Dedifferentiated amniotic fluid mesenchymal stem cell (primary cell): ENCODE measurements at regions not wholly inside any gene's neighbourhood (a gene's known extent, or its start where the extent isn't known, plus 50 kb on each side); places are given as distances from the start of the nearest gene placed in this dataset.

Experiments used
- DNase-seq: peaks from one replicate; pipeline ENCODE4 v3.0.0-alpha.2; 2016; ENCODE audit errors: extremely low spot score

- no peak for DNase-seq
These were observed 100.5 kb upstream of the TMCC3 start for GRCh38 chr12:94750864-94751263.

DNA sequence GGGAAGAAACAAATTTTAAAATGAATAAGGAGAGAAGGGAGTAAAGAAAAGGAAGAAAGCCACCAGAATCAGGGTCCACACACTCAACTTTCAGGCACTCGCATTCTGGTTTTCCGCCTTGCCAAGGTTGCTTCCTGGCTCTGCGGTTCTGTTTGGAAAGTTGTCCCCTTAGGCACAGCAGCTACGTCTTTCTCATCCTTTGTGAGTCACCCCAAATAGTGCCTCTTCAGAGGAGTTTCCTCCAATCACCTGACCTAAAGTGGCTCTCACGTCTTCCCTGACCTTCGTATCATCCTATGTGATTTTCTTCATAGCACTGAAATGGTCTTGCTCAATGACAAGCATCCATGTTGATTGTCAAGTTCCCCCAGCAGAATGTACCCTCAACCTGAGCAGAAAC lies 99.5 kb upstream of the TMCC3 start:
- DNase-seq: no peak

GRCh38 chr12:94749455-94749854 lies 99.1 kb upstream of the TMCC3 start:
- DNase-seq: no peak

- no peak for DNase-seq
These were observed 98.5 kb upstream of the TMCC3 start for GRCh38 chr12:94748726-94749421.

- no peak for DNase-seq
These were observed 95.2 kb upstream of the TMCC3 start for GRCh38 chr12:94745562-94745961.

DNA sequence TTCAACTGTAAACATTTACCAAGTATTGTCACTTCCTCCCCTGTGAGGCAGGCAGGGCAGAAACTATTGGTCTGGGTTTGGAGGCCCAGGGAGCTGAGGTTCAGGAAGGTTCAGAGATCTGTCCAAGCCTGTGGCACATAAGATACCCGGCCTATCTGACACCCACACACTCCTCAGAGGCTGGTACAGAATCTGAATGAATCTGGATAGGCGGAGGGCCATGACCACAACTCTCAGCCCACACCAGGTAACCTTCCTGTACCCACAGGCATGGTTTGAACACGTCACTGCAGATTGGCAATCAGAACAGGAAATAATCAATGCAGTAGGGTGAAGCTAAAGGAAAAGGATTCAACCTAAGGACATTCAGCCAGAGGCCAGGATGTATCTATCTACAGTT lies 92.8 kb upstream of the TMCC3 start:
- DNase-seq: no peak

DNA sequence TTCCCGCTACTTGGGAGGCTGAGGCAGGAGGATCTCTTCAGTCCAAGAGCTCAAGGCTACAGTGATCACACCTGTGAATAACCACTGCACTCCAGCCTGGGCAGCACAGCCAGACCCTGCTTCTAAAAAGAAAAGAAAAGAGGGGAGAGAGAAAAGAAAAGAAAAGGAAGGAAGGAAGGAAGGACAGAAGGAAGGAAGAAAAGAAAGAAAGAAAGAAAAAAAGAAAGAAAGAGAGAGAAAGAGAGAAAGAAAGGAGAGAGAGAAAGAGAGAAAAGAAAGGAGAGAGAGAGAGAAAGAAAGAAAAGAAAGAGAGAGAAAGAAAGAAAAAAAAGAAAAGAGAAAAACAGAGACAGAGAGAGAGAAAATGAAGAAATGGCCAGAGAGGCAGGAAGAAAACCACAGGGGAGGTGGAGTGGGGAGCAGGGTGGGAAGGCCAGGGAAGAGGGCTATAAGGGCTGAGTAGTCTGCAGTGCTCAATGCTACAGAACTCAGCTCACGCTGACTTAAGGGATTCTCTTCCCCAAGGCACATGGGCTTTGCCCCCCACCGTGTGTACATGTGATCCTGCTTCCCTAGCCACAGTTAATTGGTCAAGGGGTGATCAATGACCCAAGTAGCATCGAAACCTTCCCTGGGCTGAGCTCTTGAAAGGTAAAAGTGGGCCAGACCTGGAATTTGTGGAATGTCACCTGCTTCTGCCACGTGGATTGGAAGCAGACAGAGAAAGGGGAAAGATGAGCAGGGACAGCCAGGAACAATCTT lies 90.4 kb upstream of the TMCC3 start:
- no peak for DNase-seq

- DNase-seq: no peak
These were observed 86.5 kb upstream of the TMCC3 start for GRCh38 chr12:94736820-94737219.

- DNase-seq: no peak
These were observed 85.6 kb upstream of the TMCC3 start for GRCh38 chr12:94736004-94736403.

DNA sequence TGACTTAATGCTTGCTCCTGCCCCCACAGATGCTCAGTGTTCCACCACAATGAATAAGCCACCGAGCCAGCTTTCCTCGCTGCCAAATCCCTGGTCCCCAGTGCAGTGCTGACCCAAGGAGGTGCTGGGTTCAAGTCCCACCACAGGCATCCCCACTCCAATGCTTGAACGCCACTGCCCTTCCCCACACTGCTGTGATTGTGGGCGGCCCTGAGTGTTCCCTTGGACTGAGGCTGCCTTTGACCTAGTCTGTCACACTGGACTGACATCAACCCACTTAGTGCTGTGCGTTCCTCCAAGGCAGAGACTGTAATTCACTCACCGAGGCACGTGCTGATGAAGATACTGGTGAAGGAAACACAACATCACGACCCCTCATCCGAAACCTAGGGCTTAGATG lies 83.4 kb upstream of the TMCC3 start:
- DNase-seq: no peak

DNA sequence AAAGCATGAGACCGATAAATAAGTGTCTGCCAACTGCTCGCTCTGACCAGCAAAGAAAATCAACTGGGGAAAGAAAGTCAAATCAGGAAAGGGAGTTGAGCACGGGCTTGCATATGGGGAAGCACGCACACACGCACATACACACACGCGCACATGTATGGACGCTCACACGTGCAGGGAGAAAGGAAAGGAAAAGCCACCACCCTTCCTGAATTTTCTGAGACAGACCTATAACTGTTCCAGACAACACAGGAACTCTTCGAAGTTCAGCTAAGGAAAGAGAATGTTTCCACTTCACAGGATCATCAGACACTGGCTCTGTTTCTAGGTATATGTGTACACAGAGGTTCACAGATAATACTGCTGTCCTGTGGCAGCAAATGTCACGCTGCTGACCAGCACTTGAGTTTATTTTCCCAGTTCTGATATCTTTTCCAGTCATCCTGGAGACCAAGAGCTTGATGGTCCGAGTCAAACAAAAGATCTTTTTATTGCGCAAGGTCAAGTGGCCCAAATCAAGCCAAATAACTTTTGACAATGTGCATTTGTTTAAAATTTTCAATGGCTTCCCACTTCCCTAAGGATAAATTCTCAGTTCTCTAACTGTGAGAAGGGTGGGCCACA lies 82.1 kb upstream of the TMCC3 start:
- DNase-seq: no peak

- no peak for DNase-seq
These were observed 81.5 kb upstream of the TMCC3 start for GRCh38 chr12:94731733-94732360.

DNA sequence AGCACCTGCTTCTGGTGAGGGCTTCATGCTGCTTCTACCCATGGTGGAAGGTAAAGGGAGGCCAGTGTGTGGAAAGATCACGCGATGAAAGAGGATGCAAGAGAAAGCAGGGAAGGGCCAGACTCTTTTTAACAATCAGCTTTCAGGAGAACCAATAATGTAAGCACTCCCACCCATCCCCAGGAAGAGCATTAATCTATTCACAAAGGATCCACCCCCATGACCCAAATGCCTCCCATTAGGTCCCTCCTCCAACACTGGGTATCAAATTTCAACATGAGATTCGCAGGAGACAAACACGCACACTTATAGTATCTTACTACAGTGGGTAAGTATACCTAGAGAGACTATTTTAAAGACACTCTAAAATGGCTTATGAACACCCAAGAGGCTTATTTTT lies 80.5 kb upstream of the TMCC3 start:
- no peak for DNase-seq

GRCh38 chr12:94726236-94726835 lies 76.0 kb upstream of the TMCC3 start:
- DNase-seq: no peak

- no peak for DNase-seq
These were observed 75.2 kb upstream of the TMCC3 start for GRCh38 chr12:94725375-94726168.

GRCh38 chr12:94722664-94723063 lies 72.3 kb upstream of the TMCC3 start:
- DNase-seq: no peak

DNA sequence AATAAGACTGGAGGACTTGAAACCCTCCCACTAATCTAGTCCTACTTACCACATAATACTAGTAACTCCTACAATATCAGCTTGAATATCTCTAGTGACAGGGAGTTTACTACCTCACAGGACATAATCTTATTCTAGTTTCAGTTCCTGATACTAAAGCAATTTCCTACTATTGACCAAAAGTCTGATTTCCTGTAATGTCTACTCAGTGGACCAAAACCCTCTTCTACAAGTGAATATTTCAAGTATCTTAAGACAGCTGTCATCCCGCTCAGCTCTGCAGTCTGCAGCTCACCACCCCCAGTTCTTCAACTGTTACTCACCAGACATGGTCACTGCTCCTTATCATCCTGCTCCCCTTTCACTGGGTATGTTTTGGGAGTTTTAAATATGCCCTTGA lies 70.8 kb upstream of the TMCC3 start:
- no peak for DNase-seq

GRCh38 chr12:94718114-94718513 lies 67.8 kb upstream of the TMCC3 start:
- no peak for DNase-seq

GRCh38 chr12:94717656-94718055 lies 67.3 kb upstream of the TMCC3 start:
- no peak for DNase-seq

DNA sequence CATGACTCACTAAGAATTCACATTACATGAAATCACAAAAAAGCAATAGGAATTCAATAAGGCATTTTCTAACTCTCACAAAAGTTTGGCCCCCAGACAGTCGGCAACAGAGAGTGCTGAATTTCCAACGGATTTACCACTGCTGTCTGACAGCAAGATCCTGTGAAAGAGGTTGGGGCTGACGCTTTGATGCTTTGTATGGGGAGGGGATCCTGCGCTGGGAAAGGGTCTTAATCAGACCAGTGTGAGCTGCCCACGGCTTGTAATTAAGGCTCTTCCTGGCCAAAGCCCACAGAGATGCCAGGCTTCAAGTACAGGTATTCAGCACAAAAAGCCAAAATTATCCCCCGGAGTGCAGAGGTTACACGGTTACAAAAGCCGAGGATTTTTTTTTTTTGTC lies 66.8 kb upstream of the TMCC3 start:
- no peak for DNase-seq

DNA sequence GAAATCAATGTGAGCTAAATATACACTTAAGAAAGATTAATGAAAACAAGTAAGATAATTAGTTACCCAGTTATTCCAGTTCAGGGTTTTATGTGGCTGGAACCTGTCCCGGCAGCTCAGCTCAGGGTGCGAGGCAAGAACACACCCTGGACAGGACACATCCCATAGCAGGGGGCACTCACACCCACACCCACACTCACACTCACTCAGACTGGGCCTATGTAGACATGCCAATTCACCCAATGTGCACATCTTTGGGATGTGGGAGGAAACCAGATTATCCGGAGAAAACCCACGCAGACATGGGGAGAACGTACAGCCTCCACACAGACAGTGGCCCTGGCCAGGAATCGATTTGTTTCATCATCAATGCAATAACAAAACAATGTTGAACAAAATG lies 66.0 kb upstream of the TMCC3 start:
- DNase-seq: no peak
